ENCODE measurements at regions not wholly inside any gene's neighbourhood (a gene's known extent, or its start where the extent isn't known, plus 50 kb on each side); places are given as distances from the start of the nearest gene placed in this dataset.

DNA sequence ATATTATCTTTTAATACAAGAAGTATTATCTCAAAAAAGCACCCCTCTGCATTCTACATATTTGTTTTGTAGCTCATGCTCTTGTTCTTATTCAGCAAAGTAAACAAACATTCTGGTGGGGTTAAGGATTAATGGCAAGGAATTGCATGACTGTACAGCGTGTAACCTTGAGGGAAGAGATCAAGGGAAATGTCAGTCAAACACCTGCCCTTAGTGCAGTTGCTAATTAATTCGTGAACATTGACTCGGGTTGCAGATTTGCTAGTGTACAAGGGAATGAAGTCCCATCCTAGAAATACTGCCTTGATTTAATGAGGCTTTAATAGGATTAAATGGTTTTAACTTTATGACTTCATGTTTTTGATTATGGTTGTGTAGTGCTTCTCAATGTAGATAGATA, 1758.1 kb downstream of the MAT2B start:
- no peak for DNase-seq

DNA sequence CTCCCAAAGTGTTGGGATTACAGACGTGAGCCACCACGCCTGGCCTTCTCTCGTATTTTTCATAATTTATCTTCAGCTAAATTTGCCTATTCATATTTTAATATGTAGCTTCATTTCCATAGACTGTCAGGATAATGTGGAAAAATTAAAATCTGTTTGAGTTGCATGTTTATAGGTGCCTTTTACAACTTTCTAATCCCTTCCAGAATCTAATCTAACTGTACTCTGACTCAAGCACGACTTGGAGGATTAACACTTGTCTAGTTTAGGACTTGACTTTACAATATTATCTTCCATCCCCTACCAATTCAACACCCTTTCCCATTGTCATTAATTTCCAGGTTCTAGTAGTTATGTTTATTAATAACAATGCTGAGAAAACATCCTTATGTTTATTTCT, 1761.5 kb downstream of the MAT2B start:
- DNase-seq: no peak

- no peak for DNase-seq
Measured at GRCh38 chr5:165272436-165272835, 1767.0 kb downstream of the MAT2B start.

DNA sequence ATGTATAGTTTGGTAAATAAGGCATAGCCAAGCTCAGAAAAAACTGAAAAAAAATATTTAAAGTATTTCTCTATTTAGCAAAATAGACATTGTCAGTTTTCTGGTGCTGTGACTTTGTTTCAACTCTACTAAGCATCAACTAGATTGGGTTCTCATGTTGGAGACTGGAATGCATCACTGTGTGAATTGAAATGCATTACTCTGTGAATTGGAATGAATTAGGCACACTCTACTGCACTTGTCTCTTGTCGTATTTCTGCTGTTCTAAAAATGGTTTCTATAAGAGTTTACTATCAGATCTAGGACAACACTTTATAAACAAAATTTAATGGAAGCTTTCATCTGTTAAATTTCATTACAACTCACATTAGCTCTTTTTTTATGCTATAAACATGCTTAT, 1772.2 kb downstream of the MAT2B start:
- no peak for DNase-seq

GRCh38 chr5:165282491-165282890, 1777.1 kb downstream of the MAT2B start:
- DNase-seq: no peak

DNA sequence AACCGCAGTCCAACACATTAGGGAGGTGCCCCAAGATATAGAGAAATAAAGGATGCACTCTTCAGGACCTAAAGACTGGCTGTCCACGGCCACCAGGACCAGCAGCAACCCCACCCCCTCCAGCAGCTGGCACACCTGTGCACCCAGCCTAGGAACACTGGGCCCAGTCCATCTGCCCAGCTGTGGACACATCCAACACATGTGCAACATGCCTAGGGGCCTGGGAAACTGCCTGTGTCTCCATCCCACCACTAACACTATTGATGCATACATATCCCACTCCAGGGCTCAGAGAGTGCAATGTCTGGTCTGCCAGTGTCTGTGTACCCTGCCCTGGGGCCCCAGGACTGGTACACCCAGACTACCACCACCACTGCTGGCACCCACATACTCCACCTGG, 1781.3 kb downstream of the MAT2B start:
- DNase-seq: no peak

- no peak for DNase-seq
Measured at GRCh38 chr5:165290535-165290934, 1785.1 kb downstream of the MAT2B start.

DNA sequence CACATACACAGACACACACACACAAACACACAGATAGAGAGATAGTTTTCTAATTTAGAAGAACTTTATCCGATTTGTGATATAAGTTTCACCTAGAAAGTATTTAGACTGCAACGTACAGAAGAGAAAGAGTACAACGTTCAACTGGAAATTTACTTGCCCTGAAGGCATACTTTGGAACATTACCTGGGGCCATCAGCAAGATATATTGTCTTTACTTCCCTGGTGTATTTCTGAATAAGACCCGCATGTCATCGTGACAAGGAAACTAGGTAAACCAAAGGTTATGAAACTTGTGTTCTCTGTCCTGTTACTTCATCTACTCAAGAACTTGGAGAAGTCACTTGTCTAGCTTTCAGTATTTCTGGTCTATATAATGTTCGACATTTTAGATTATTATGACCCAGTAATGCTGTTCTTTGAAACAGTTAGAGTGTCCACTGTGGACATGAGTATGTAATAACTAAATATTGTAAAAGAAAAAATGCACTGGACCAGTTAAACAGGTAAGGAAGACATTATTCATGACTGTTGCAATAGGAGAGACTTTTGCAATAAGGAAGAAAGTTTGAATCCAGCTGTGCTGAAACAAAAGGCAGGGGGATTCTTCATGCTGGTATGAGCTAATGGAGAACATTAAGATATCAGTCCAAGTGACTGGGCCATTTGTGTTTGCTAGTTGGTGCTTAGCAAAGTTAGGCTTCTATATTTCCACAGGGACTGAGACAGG, 1791.1 kb downstream of the MAT2B start:
- no peak for DNase-seq

DNA sequence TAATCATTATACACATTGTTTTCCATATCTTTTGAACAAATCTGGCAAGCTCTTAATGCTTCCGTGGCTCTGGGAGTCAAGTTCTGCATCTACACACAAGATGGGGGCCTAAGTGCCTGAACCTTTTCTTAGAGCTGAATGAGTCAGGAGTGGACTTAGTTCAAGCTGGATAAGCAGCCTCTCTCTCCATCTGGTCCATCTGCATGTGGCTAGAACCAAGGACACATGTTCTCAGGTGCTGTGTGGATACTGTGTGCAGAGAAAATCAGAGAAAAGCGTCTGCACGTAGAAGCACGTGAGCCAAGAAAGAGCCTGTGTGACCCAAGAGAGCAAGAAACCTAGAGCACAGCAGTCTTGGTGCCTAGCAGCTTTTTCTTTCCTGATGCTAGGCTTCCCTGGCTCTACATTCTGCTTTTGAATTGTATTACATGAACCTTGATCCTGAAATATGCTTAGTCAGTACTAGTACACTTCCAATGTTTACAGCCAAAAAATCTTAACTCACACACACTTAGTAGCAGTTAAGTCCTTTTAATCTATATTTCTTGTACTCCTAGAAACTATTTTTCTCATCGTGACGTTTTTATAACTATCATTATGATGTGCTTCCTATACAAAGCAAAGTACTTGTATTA, 1798.9 kb downstream of the MAT2B start:
- no peak for DNase-seq

DNA sequence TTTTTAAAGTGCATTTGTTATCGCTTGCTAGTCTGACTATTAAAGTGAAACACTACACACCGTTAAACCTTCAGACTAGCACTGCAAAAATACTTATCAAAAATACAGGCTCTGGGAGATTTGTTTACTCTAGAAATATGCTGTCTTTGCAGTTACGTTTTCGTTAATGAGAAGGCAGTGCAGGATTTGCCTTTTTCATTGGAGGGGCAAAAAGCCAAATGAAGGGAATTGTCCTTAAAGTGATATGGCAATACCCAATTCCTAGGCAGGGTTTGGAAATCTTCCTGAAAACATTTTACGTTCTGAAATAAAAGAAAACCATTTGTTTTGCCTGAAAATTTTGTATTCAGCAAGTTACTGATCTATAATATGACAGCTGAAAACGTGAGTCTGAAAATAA, 1800.2 kb downstream of the MAT2B start:
- no peak for DNase-seq

DNA sequence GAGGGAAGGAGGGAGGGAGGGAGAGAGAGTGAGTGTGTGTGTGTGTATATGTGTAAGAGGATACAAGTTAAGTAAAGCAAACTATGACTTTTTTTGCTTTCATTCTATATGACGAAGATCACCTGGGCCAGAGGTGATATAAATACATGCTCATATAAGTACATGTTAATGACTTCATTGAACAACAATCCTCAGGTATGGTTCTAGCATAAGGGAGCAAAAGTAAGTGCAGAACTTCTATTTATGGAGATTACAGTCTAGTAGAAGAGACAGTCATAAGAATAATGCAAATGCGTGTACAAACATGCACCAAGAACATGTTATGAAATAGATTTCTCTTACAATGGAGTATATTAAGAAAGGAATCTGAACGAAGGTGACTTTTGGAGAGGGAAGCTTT, 1804.0 kb downstream of the MAT2B start:
- no peak for DNase-seq

DNA sequence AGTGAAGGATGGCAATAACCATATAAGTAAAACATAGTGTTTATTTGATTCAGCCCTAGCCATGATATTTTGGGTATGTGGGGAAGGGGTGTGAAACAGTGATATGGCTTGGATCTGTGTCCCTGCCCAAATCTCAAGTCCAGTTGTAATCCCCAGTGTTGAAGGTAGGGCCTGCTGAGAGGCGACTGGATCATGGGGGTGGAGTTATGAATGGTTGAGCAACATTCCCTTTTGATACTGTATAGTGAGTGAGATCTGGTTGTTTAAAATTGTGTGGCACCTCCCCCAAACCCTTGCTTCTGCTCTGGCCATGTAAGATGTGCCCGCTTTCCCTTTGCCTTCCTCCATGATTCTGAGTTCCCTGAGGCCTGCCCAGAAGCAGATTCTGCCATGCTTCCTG, 1804.6 kb downstream of the MAT2B start:
- no peak for DNase-seq

- peak in 1 of 3 donors; percentile 34 for DNase-seq
Measured at GRCh38 chr5:165321912-165322311, 1816.5 kb downstream of the MAT2B start.

DNA sequence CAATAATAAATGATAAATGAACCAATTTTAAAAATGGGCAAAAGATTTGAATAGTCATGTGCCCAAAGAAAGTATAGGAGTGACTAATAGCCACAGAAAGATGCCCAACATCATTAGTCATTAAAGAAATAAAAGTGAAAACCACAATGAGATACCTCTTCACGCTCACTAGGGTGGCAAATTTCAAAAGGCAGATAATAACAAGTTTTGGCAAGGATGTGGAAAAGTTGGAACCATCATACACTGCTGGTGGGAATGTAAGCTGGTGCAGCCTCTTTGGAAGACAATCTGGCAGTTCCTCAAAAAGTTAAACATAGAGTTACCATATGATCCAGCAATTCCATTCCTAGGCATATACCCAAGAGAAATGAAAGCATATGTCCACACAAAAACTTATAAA, 1819.8 kb downstream of the MAT2B start:
- no peak for DNase-seq

DNA sequence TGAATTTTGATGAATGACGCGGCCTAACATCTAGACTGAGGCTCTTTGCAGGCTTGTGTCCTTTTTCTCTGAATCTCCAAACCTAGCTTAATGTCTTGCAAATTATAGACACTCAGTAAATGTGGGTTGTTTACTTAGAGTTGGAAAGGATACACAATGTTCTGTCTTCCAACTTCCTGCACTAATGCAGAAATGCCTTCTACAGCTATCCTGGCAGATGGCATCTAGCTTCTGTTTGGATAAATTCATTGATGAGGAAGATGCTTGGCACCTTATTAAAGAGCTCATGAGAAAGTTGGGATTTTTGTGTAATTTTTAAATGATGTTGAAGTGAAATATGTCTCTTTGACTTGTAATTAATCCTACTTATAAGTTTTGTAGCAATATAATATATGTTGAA, 1822.2 kb downstream of the MAT2B start:
- no peak for DNase-seq

GRCh38 chr5:165328846-165329245, 1823.4 kb downstream of the MAT2B start:
- no peak for DNase-seq

DNA sequence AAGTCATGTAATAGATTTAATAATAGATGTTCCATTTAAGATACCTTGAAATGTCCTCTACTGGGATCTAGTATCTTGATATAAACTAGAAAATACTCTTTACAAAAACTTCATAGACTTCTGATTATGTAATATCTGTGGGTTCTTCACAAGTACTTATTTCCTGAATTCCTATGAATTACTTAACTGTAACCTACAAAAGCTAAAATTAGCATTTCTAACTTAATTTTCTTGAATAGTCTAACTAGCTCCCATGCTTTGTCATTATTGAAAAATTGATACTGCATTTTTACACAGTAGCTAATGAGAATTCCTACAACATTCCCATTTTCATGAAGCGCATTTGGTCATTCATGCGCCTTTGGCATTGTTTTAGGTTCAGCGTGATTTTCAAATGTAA, 1828.2 kb downstream of the MAT2B start:
- no peak for DNase-seq

DNA sequence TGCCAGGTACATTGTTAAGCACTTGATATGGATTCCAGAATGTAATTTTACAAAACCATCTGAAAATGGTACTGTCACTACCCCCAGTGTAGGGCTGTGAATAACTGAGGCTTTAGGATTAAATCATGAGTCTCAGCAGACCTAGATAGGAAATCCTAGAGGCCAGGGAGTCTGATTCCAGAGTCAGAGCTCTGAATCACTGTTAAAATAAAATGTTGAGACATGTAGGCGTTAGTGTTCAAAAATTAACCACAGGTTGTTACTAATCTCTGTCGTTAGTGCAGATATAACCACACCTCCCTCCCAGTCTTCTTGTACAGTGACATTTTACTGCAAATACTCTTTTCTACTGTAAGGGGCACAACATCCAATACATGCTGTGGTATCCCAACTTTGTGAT, 1828.8 kb downstream of the MAT2B start:
- DNase-seq: no peak

DNA sequence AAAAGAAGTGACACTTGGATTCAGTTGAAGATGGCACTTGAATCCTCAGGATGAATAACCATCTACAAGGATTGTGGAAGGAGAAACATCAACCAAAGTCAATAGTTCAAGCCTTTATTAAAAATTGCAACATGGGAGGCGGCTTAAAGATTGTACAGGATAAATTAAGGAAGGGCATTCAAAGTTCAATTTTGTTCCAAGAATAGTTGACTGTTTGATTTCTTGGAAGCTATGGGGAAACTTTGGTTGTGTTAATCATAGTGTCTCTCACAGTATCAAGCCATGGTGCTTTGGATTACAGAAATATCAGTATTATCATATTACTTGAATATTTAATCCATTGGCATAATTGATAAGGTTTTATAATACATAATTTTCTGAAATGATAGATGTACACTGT, 1844.3 kb downstream of the MAT2B start:
- no peak for DNase-seq

DNA sequence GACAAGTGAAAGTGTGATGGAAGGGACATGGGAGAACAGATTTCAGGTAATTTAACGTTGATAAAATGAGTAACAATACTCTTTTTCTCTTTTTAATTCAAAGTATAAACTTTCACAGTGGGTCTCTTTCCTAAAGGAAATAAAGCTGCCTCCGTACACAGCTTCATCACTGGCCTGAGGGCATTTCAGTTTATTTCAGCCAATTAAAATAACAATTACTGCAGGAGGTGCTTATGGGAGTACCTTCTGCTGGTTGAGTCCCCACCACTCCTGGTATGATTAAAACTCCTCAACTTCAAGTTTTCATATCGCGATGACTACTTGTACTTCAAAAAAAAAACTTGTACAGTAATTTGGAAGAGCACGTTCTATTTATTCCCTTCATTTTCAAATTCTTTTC, 1845.9 kb downstream of the MAT2B start:
- no peak for DNase-seq

DNA sequence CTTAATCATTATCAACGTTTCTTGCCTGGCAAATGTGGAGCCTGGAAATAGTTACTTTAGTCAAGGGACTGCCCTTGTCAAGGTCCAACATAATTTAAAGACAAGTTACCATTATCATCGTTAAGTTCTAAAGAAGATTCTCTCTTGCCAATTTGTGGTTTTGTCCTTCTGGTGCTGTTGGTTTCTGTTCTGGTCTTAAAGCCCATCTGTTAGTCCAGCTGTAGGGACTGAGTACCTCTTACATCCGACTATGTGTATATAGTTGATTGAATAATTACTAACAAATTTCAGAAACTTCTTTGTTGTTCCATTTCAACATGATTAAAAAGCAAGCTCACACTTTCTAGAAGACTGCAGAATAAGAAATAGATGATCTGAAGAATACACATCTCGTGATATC, 1854.9 kb downstream of the MAT2B start:
- DNase-seq: no peak

DNA sequence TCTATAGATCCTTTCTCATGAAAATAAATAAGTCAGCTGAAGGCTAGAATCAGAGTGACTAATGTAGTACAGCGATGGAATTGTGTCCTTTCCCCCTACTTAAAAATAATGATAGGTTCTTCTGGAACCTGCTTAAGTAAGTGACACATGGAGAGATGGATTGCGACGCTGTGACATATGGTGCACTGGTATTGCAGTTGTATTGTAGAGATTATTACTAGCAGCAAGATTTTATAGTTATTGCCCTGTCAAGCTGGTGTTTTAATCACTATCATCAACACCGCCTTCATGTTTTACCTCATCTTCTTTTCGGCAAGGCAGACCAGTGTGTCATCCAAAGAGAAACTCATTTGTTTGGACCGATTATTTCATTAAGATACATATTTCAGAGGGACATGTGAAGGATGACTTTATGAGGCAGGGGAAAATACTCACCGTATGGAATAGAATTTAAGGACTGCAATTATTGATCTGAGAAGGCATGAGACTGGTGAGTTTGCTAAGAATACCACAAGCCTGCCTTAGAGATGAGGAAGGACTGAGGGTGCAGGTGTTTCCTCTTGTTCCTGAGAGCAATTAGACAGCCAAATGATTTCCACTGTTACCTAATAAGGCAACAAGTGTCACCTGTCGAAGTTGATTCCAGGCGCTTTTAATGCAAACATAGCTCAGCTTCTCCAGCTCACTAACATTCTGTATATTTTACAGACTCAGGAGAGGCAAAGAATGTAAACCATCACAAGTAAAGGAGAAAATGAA, 1855.5 kb downstream of the MAT2B start:
- DNase-seq: no peak

DNA sequence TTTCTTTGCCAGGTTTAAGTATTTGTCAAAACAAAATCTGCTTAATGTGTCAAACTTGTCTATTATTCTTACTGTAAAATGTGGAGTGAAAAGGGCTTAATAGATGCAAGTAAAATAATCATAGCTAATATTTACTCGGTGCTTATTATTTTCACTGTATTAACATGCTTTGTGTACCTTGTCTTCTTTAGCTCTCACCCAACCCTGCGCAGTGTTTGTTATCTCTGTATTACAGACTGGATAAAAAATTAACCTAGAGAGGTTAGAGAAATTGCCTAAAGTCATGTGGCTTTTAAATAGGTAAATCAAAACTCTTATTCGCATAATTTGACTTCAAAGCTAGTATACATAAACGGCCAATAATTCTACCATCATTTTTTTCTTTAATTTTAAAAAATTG, 1864.8 kb downstream of the MAT2B start:
- no peak for DNase-seq

Measured in muscle of back (tissue), 3 donors.